ENCODE measurements at regions not wholly inside any gene's neighbourhood (a gene's known extent, or its start where the extent isn't known, plus 50 kb on each side); places are given as distances from the start of the nearest gene placed in this dataset.

DNA sequence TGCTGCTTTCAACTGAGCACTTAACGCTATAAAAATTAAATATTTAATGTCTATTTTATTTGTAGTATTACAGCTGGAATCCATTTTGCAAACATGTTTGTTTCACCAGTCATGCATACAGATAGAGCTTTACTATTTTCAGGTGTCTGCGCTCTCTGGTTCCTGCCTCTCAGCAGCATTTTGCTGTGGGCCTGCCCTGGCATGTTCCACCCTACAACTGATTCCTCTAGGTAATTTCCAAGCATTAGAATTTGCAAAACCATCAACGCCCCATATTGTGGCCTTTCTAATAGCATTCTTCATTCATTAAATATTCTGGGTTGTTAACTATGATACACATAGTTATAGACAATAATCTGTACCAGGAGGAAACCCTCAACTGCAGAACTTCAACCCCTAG is 266.4 kb upstream of the DLGAP1 start:
- WGBS, 4 donors, result 85 to 90% (median 87%) methylated on average over 3 of the region's 3 CpGs
- TF ChIP-seq, protein P1, sequence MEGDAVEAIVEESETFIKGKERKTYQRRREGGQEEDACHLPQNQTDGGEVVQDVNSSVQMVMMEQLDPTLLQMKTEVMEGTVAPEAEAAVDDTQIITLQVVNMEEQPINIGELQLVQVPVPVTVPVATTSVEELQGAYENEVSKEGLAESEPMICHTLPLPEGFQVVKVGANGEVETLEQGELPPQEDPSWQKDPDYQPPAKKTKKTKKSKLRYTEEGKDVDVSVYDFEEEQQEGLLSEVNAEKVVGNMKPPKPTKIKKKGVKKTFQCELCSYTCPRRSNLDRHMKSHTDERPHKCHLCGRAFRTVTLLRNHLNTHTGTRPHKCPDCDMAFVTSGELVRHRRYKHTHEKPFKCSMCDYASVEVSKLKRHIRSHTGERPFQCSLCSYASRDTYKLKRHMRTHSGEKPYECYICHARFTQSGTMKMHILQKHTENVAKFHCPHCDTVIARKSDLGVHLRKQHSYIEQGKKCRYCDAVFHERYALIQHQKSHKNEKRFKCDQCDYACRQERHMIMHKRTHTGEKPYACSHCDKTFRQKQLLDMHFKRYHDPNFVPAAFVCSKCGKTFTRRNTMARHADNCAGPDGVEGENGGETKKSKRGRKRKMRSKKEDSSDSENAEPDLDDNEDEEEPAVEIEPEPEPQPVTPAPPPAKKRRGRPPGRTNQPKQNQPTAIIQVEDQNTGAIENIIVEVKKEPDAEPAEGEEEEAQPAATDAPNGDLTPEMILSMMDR (IDR thresholded peaks at IDR 0.05), result no peak
- TF ChIP-seq POLR2A (IDR thresholded peaks at IDR 0.05), result no peak

DNA sequence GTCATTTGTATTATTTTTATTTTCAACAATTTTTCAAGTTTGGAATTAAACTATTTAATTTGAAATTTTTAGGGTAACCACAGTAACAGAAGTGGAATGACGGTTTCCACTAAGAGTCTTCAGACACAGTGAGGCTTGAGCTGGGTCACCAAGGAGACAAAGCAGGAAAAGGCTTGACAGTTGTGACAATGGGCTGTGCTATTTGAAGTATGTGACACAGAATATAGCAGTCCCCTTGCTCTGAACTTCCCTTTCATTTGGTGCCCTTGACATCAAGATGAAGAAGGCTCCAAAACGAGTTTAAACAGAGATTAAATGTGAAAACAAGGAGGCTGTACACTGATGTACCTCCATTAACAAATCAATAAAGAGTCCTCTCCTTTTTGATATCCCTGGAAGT is 265.4 kb upstream of the DLGAP1 start:
- Histone ChIP-seq H3K36me3 (no peaks in the 10 kb centered on the region), H3K9me3 (no peaks in the 10 kb centered on the region), H3K27ac (no peak overlapping the region), H3K4me1 (no peaks in the 10 kb centered on the region), H3K27me3 (no peaks in the 10 kb centered on the region), H3K4me3 (no peak overlapping the region)
- no peak for ATAC-seq
- intact Hi-C loops (cut with DNase I), result no loop called here
- no peak for DNase-seq
- no peak for TF ChIP-seq POLR2A (IDR thresholded peaks at IDR 0.05)
- TF ChIP-seq, protein P1 (IDR thresholded peaks at IDR 0.05), result no peak
- 14 to 35% (median 29%) methylated on average over 2 of the region's 2 CpGs for WGBS, 4 donors

More for the DNA sequence above, 266.4 kb upstream of the DLGAP1 start:
- ATAC-seq, result no peak
- Histone ChIP-seq H3K27ac (no peak overlapping the region), H3K27me3 (no peaks in the 10 kb centered on the region), H3K4me3 (no peak overlapping the region), H3K4me1 (no peaks in the 10 kb centered on the region), H3K9me3 (no peaks in the 10 kb centered on the region), H3K36me3 (no peaks in the 10 kb centered on the region)
- intact Hi-C loops (cut with DNase I), result no loop called here
- no peak for DNase-seq

DNA sequence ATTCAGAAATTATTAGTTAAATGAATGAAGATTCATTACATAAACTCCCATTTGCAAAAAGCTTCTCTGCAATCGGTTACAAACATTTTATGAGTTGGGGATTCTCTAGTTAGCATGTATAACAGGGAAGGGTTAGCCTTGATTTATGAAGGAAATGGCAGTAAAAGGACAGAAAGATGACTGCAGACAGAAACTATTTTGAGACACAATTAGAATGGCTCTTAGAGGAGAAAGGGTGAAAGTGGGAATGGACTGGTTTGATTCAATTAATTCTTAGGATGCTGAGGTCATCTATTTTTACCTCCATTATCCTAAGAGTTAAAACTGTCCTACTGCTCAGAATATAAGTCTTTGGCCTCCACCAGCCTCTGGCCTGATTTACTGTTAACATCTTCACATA is 250.8 kb upstream of the DLGAP1 start:
- DNase-seq (no peak), ATAC-seq (no peak)
- no peak overlapping the region for H3K4me3 ChIP-seq
- TF ChIP-seq, protein P1 (IDR thresholded peaks at IDR 0.05), result no peak
- no peak for TF ChIP-seq POLR2A (IDR thresholded peaks at IDR 0.05)
- WGBS, 4 donors, result 65 to 82% (median 76%) methylated on average over 1 of the region's 1 CpG
- no peak overlapping the region for H3K27ac ChIP-seq
- H3K27me3 ChIP-seq, result no peaks in the 10 kb centered on the region
- H3K9me3 ChIP-seq, result no peaks in the 10 kb centered on the region
- H3K36me3 ChIP-seq, result no peaks in the 10 kb centered on the region
- intact Hi-C loops (cut with DNase I), result no loop called here
- H3K4me1 ChIP-seq, result no peaks in the 10 kb centered on the region

DNA sequence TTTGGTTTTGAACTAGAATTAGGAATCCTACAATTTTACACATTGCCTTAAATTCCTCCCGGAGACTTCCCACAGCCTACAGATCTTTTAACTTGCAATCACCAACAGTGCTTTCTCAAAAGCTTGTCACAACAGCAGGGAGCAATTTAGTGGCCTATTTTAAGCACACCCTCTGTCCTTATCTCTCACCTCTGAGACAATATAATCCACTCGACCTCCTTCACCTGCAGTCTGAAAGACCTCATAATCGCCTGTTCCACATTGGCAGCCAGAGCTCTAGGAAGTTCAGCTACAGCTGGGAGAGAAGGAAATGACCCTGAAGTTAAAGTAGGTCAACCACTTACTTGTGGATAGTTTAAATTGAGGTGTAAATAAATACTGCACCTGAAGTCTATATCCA is 249.7 kb upstream of the DLGAP1 start:
- H3K36me3 ChIP-seq, result no peaks in the 10 kb centered on the region
- H3K4me1 ChIP-seq, result no peaks in the 10 kb centered on the region
- 14 to 28% (median 15%) methylated on average over 3 of the region's 3 CpGs for WGBS, 4 donors
- intact Hi-C loops (cut with DNase I), result no loop called here
- no peak for ATAC-seq
- TF ChIP-seq, protein P1 (IDR thresholded peaks at IDR 0.05), result no peak
- TF ChIP-seq POLR2A (IDR thresholded peaks at IDR 0.05), result no peak
- H3K9me3 ChIP-seq, result no peaks in the 10 kb centered on the region
- no peaks in the 10 kb centered on the region for H3K27me3 ChIP-seq
- no peak for DNase-seq
- H3K4me3 ChIP-seq, result no peak overlapping the region
- H3K27ac ChIP-seq, result no peak overlapping the region
